ENCODE measurements at regions not wholly inside any gene's neighbourhood (a gene's known extent, or its start where the extent isn't known, plus 50 kb on each side); places are given as distances from the start of the nearest gene placed in this dataset.
A peak's percentile ranks its signal among the peaks of the same experiment; 100 is the strongest.

GRCh38 chr7:10863476-10863875, 110.2 kb upstream of the PHF14 start:
- Mint-ChIP-seq H3K36me3 (ENCODE audit: low read depth) (no peaks in the 10 kb centered on the region), H3K27ac (no peak overlapping the region), H3K27me3 (no peaks in the 10 kb centered on the region), H3K9me3 (no peaks in the 10 kb centered on the region), H3K4me3 (no peak overlapping the region), H3K4me1 (no peaks in the 10 kb centered on the region)
- ATAC-seq (no peak), DNase-seq (no peak)

DNA sequence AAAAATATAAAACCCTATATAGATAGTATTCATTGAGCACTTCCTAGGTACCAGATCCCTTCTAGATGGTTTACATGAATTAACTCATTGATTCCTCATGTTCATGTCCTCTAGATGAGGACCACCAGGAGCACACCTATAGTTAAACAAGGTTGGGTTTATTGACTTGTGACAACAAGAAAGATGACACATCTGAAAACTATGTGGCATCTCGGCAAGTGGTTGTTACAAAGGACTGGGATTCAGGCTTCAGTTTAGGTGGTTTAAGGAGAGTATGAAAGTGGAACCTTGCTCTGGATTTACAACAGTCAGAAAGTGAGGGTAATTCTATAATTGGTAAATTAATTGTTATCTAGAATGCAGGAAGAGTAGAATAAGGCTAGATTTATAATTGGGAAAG, 99.0 kb upstream of the PHF14 start:
- peaks cover 7% of the 10 kb centered on the region for H3K27me3 Mint-ChIP-seq
- H3K9me3 Mint-ChIP-seq = peaks cover 7% of the 10 kb centered on the region
- H3K4me3 Mint-ChIP-seq = no peak overlapping the region

DNA sequence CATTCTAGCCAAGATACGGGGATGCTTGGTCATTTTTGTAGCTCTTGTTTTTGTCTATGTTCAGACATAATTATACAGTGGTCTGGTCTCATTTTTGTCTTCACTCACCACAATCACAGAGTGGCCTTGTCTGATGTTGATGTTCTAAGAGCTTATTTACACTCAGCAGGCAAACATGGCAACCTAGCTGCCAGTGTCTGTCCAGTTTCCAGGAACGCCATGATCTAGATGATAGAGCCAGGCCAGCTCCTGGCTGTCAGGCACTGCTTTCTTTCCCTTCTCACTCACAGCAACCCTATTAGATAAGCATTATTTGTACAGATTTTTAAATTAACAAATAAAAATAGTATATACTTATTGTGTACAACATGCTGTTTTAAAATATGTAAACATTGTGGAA, 98.6 kb upstream of the PHF14 start:
- no peaks in the 10 kb centered on the region for H3K36me3 Mint-ChIP-seq (ENCODE audit: low read depth)
- no peaks in the 10 kb centered on the region for H3K4me1 Mint-ChIP-seq
- H3K4me3 Mint-ChIP-seq = no peak overlapping the region
- no peak overlapping the region for H3K27ac Mint-ChIP-seq
- peaks cover 7% of the 10 kb centered on the region for H3K9me3 Mint-ChIP-seq
- DNase-seq = no peak
- H3K27me3 Mint-ChIP-seq = peaks cover 7% of the 10 kb centered on the region
- ATAC-seq = no peak

More for the DNA sequence above, 99.0 kb upstream of the PHF14 start:
- no peak overlapping the region for H3K27ac Mint-ChIP-seq
- H3K36me3 Mint-ChIP-seq (ENCODE audit: low read depth) = no peaks in the 10 kb centered on the region
- ATAC-seq = no peak
- no peak for DNase-seq
- no peaks in the 10 kb centered on the region for H3K4me1 Mint-ChIP-seq

- Mint-ChIP-seq H3K27ac (no peak overlapping the region), H3K9me3 (no peaks in the 10 kb centered on the region), H3K4me3 (peak overlapping the region; percentile 42), H3K36me3 (ENCODE audit: low read depth) (no peaks in the 10 kb centered on the region), H3K27me3 (no peaks in the 10 kb centered on the region), H3K4me1 (peaks cover 11% of the 10 kb centered on the region)
- ATAC-seq (no peak), DNase-seq (no peak)
These were observed 84.8 kb upstream of the PHF14 start for GRCh38 chr7:10888861-10889260.

DNA sequence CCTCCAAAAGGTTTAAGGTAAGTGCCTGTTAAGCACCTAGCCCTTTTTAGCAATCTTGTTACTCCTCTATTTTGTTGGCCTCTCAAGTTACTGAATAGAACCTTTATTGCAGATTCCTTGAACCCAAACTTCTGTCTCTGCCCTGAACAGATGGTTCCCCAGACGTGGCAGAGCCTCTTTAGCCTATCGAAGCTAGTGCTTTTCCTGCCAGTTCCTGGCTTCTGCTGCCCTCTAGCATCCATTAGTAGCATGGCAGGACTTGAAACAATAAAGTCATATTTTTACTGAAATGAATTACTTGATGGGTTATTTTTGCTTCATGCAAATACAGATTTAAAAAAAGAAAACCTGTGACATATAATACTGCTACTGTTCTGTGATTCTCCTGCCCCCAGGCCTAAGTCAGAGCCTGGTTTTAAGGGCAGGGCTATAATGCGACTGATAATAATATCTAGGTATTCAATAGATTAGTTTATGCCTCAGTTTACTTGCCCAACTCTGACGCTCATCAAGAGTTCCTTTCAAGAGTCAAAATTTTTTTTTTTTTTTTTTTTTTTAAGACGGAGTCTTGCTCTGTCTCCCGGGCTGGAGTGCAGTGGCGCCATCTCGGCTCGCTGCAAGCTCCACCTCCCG, 84.3 kb upstream of the PHF14 start:
- no peak overlapping the region for H3K27ac Mint-ChIP-seq
- H3K27me3 Mint-ChIP-seq = no peaks in the 10 kb centered on the region
- ATAC-seq = peak; percentile 80
- no peaks in the 10 kb centered on the region for H3K36me3 Mint-ChIP-seq (ENCODE audit: low read depth)
- H3K4me1 Mint-ChIP-seq = peaks cover 11% of the 10 kb centered on the region
- no peaks in the 10 kb centered on the region for H3K9me3 Mint-ChIP-seq
- peak overlapping the region; percentile 42 for H3K4me3 Mint-ChIP-seq
- peak; percentile 29 for DNase-seq

DNA sequence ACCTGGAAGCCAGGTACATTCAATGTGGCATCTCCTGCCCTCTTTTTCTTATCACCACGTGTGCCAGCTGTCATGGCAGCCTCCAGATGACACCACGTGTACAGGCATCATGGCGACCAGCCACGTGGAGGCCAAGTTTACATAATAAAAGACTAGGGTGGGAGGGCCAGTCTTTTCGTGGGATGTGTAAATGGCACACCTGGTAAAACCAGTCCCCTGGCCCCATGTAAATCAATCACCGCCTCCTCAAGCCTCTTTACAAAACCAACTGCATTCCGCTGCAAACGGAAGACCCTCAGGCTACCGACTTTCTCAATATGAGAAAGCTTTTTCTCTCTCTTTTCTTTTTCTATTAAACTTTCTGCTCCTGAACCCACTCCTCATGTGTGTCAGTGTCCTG, 65.1 kb upstream of the PHF14 start:
- Mint-ChIP-seq H3K27ac (no peak overlapping the region), H3K4me1 (no peaks in the 10 kb centered on the region), H3K4me3 (no peak overlapping the region), H3K9me3 (peaks cover 6% of the 10 kb centered on the region), H3K36me3 (ENCODE audit: low read depth) (peaks cover 2% of the 10 kb centered on the region), H3K27me3 (peaks cover 3% of the 10 kb centered on the region)
- no peak for ATAC-seq
- DNase-seq = no peak

DNA sequence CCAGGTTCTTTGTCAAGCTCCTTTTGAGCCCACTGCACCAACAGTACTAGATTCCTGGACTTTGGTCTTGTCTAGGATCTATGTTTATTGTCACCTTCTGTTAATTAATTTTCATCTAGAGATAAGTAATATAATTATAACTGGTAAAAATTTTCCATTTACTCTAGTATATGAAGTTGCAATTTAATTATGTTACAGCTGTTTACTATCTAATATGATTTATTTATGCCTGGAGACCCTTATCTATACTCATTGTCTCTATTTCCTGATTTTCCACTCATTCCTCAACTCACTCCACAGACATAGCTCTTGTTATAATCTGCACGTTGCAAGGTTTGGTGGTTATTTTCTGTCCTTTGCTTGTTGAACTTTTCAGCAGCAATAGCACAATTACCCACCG, 63.2 kb upstream of the PHF14 start:
- peaks cover 2% of the 10 kb centered on the region for H3K36me3 Mint-ChIP-seq (ENCODE audit: low read depth)
- ATAC-seq (no peak), DNase-seq (no peak)
- no peak overlapping the region for H3K27ac Mint-ChIP-seq
- H3K27me3 Mint-ChIP-seq = peaks cover 5% of the 10 kb centered on the region
- no peaks in the 10 kb centered on the region for H3K4me1 Mint-ChIP-seq
- H3K9me3 Mint-ChIP-seq = peaks cover 6% of the 10 kb centered on the region
- no peak overlapping the region for H3K4me3 Mint-ChIP-seq

- peaks cover 5% of the 10 kb centered on the region for H3K27me3 Mint-ChIP-seq
- H3K36me3 Mint-ChIP-seq (ENCODE audit: low read depth) = peaks cover 2% of the 10 kb centered on the region
- no peak for DNase-seq
- no peak overlapping the region for H3K27ac Mint-ChIP-seq
- no peak for ATAC-seq
- no peaks in the 10 kb centered on the region for H3K4me1 Mint-ChIP-seq
- H3K9me3 Mint-ChIP-seq = peaks cover 6% of the 10 kb centered on the region
- no peak overlapping the region for H3K4me3 Mint-ChIP-seq
These were observed 61.6 kb upstream of the PHF14 start for GRCh38 chr7:10912077-10912476.

GRCh38 chr7:10913457-10913856, 60.2 kb upstream of the PHF14 start:
- no peak overlapping the region for H3K27ac Mint-ChIP-seq
- ATAC-seq = no peak
- H3K9me3 Mint-ChIP-seq = peaks cover 6% of the 10 kb centered on the region
- peaks cover 2% of the 10 kb centered on the region for H3K36me3 Mint-ChIP-seq (ENCODE audit: low read depth)
- no peaks in the 10 kb centered on the region for H3K4me1 Mint-ChIP-seq
- no peak overlapping the region for H3K4me3 Mint-ChIP-seq
- H3K27me3 Mint-ChIP-seq = peaks cover 5% of the 10 kb centered on the region
- DNase-seq = no peak

DNA sequence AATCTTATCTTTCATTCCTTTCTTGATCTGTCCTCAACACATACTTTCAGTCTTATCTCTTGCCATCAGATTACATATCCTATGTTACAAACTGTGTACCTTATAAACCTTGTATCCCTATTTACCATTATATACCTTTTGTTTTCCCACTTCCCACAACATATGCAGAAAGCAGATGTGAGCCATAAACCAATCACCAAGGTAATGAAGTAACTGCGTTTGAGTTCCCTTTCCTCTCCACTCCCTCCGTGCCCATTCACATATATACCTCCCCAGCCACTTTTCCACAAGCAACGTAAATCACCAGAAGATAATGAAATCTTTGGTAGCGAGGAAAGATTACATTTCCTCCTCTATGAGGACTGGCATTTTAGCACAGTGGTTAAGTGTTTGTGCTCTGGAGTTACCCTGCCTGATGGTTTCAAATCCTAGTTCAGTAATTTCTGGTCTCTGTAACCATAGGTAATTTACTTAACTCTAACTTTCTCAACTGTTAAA, 55.5 kb upstream of the PHF14 start:
- ATAC-seq = no peak
- H3K36me3 Mint-ChIP-seq (ENCODE audit: low read depth) = no peaks in the 10 kb centered on the region

DNA sequence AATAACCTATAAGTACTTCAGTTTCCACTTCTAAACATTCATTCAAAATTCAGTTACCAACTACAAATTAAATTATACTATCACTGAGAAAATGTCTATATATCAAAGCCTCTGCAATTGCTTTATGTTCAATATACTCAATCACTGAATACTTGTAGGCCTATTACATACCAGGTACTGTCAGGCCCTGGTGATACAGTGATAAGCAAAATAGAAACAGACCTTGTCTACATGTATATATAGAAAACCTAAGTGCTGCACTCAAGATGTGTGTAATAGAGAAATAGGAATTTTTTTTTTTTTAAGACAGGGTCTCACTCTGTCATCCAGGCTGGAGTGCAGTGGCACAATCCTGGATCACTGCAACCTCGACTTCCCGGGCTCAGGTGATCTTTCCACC, 53.7 kb upstream of the PHF14 start:
- no peak overlapping the region for H3K4me3 Mint-ChIP-seq
- no peaks in the 10 kb centered on the region for H3K36me3 Mint-ChIP-seq (ENCODE audit: low read depth)

More for the DNA sequence above, 55.5 kb upstream of the PHF14 start:
- Mint-ChIP-seq H3K4me1 (no peaks in the 10 kb centered on the region), H3K9me3 (no peaks in the 10 kb centered on the region), H3K27me3 (peaks cover 4% of the 10 kb centered on the region), H3K27ac (no peak overlapping the region), H3K4me3 (no peak overlapping the region)
- DNase-seq = no peak

More for the DNA sequence above, 53.7 kb upstream of the PHF14 start:
- H3K4me1 Mint-ChIP-seq = no peaks in the 10 kb centered on the region
- DNase-seq (no peak), ATAC-seq (no peak)
- no peaks in the 10 kb centered on the region for H3K9me3 Mint-ChIP-seq
- H3K27ac Mint-ChIP-seq = no peak overlapping the region
- peaks cover 2% of the 10 kb centered on the region for H3K27me3 Mint-ChIP-seq
